Stimulated activated CD8-positive, alpha-beta memory T cell treated with anti-CD3 and anti-CD28 coated beads, Interleukin-12 subunit alpha, Interleukin-12 subunit beta, amount 100 ng/mL, for 24 hours (primary cell): ENCODE measurements at regions not wholly inside any gene's neighbourhood (a gene's known extent, or its start where the extent isn't known, plus 50 kb on each side); places are given as distances from the start of the nearest gene placed in this dataset.

Experiments
- DNase-seq: peaks from one replicate; pipeline ENCODE4 v3.0.0-alpha.2; 2020; ENCODE audit errors: extremely low read depth

DNA sequence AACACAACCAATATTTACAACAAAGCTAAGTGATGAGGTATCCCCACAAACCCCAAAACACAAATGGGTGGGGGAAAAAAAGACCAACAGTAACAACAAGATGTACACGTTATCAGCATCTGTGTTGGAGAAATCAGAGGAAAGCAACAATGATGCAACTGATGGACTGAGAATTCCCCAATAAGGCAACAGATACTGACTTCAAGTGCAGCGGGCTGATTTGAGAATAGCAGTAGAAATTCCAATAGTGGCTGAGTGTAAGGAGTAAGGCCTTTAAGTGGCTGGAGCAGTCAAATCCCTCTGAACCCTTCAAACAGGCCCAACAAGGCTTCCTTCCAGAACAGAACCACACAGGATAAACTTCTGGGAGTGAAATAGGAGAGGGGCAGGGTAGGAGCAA is 97.6 kb downstream of the TM2D1 start:
- DNase-seq = no peak

DNA sequence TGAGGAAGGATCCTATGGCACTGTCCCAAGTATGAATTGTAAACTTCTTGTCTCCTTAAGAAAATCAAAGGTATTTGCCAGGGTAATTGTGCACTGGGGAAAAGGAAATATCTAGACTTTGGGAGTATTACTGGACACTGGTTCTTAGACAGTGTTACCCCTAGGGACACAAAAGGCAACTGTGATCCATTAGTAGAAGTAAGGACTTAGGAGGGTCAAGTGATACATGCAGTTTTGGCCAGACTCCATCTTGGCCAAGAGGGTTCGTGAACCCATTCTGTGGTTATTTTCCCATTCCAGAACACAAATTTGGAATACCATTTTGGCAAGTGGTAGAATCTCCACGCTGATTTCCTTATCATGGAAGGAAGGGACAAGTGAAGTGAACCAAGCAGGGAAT is 98.1 kb downstream of the TM2D1 start:
- no peak for DNase-seq

DNA sequence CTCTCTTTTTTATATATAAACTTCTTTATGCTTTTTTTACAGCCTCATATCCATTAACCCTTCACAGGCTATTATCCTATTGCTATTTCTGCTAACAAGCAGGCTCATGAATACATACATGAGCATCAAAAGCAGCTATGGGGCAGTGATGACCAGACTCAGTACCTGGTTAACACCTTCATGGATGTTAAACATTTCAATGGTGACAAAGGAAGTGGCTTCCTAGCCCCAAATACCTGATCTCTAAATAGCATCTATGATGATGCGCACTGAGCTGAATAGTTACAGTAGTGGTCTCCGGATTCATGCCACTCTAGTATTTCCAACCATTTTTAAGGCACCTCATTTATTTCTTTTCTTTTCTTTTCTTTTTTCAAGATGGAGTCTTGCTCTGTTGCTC is 101.1 kb downstream of the TM2D1 start:
- DNase-seq = no peak

DNA sequence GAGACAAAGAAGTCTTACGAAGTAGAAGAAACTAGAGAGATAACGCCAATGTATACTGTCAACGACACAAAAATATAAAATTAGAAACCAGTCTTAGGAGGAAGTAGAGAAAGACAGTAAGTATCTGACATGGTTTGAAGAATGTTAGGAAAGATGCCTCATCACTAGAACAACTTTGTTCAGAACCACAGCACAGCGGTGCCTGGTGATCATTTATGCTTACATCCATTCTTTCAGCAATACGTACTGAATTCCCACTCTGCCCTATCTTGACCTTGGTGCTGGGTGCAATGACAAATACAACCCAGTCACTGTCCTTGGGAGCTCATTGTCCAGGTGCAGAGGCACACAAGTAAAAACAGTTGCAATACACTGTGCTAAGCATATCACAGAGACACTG is 104.4 kb downstream of the TM2D1 start:
- no peak for DNase-seq

DNA sequence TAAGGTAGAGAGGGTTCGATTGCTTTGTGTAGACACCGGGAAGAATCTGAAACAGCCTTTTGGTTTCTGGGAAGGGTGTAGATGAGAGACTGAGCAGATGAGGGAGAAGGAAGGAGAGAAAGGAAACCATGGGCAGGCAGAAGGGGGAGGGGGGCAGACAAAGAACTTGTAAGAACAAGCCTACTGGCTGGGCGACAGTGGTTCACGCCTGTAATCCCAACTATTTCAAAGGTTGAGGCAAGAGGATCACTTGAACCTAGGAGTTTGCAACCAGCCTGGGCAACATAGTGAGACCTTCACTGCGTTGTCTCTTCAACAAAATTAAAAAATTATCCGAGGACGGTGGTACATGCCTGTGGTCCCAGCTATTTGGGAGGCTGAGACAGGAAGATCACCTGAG is 106.2 kb downstream of the TM2D1 start:
- DNase-seq = no peak

DNA sequence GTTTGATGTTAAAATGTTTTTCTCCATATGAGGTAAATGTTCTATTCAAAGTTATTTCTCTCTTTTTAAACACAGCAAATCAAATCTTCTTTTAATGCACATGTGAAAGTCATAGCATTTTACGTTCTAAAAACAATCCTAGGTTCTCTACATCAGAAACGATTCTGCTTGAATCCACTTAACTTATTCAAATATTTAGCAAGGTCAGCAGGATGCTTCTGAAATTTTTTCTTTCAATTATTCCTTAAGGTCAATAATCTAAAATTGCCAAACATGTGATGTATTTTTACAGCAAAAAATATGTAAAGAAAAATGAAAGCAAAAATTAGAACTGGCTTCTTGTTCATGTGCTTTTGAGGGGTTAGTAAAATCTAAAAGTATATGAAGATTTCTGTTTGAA is 106.7 kb downstream of the TM2D1 start:
- DNase-seq = no peak

DNA sequence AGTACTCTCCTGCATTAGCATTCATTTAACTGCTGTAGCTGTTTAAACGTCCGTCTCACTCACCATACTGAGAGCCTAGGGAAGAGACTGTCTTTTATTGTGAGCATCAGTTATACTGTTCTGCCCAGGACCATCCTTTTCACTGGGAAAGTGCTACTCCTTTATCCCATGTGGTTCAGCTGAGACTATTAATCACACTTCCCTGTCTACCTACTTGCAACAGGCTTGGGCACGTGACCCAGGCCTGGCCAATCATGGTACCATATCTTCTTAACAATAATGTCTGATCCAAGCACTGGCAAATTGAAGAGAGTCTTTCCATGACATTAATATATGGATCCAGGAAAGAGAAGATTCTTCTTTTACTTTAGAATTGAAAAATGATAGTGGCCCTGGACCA is 108.1 kb downstream of the TM2D1 start:
- DNase-seq = no peak

DNA sequence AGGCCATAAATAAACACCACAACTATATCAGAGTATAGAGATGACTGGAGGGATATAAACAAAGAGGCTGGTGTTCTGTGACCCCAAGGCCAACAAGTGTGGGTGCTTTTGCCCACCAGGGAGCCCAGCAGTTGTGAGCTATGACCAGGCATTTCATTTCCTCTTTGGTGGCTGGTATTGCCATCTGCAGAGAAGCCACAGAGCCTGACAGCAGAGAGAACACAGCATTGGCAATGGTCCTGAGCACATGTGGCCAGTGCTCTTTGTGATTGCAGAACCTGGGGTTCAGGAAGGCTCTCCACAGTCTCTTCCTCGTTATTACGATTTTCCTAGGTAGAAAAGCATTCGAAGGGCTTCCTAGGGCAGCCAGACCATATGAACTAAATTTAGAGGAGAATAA is 112.3 kb downstream of the TM2D1 start:
- no peak for DNase-seq

DNA sequence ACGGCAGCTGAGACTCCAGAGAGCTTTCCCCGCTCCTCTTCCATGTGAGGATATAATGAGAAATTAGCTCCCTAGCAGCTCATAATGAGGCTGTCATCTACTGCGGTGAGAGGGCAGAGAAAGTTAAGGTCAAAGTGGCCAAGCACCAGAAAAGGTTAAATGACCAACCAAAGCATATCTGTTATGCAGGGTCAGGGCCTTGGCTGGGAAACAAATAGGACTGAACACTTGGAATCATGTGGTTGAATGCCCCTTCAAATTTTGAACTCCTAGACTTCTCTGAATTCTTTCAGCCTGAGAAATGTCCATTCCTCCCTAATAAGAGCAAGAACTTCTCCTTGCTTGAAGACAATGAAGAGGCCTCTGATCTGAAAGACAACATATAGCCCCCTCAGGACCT is 115.9 kb downstream of the TM2D1 start:
- DNase-seq = no peak

DNA sequence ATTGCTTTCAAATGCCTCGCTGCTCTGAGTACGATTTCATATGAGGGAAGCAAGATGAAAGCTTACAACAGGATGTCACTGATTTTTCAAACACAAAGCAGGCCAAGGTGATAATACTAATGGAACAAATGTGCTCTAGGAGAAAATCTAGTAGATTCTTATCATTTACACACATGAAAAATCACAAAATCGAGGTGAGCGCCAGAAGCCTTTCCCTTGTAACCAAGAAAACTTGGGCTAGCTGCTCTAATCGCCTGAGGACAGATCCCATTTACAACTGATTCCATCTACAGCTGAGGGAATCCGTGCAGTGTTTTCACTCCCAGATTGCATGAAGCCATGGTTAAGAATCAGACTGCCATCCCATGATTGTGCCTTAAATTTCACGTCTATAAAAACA is 117.5 kb downstream of the TM2D1 start:
- DNase-seq = no peak

DNA sequence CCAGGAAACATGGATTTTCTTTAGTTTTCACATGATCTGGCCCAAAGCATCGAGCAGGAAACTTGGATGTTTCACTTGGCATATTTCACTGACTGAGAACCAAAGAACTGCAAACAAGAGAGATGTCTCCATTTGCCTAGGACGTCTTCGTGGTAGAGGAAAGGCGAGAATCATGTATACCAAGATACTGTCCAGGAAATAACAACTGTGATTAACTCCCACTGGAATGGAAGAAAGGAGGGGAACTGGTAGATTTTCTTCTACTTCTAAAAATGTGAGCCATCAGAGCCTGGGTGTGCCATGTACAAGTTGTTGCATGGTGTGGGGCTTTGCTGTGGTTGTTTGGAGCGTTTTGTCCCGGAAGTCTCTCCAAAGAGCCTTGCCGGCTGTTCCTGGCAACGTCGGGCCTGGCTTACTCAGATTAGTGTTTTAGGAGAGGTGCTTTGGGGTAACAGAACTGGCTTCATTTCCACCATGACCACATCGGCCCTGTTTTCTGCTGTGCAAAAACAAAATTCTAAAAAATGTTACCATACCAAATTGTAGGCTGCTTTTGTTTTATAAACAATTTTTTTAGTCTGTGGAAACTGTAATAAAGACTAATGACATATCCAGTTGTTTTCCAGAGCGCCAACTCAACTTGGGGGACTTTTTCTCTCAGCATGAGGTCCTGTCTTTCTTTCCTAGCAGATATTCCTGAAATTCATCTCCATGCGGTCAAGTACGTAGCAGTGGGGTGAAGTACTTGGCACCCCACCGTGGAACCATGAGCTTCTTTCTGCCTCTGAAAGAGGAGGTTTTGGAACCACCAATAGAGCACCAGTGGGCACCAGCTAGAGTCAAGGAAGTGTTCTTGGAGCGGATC is 118.3 kb downstream of the TM2D1 start:
- no peak for DNase-seq

DNA sequence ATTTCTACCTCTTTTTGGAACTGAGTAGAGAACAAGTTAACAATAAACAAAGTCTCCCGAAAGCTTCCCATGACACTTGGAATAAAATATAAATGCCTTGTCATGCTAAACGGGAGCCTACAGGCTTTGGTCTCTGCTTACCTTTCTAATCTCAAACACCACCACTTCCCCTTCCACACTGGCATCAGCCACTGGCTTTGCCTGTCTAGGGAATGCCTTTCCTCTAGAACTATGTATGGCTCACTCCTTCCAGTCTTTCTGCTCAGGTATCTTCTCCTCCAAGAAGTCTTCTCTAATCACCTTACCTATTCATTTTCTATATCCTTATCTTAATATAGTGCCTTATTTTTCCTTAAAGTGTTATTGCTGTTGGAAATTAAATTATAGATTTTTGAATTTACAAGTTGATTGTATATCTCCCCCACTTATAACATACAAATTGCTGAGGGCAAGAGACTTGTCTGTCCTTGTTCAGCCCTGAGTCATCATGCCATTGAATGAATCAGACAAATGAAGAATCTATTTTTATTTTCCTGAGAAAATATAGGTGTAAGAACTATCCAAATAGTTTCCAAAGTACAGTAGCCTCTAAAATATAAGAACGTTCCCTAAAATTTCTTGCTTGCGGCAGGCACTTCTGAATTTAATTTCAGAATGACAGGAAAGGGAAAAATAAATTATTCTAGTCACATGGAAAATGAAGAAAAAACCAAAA is 119.2 kb downstream of the TM2D1 start:
- no peak for DNase-seq

DNA sequence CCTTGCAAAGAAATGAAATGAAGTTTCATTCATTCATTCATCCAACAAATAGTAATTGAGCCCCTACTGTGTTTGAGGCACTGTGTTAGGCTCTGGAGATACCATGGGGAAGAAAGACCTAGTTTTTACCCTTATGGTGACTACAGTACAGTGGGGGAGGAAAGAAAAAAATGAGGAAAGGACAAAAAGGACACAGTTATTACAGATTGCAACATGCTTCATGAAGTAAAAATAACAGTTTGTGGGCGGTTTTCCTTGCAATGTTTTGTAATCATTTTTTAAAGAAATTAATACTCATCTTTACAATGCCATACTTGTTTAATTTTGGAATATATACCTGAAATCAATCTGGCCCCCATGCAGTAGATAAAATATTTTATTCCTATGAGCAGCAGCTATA is 120.3 kb downstream of the TM2D1 start:
- no peak for DNase-seq

DNA sequence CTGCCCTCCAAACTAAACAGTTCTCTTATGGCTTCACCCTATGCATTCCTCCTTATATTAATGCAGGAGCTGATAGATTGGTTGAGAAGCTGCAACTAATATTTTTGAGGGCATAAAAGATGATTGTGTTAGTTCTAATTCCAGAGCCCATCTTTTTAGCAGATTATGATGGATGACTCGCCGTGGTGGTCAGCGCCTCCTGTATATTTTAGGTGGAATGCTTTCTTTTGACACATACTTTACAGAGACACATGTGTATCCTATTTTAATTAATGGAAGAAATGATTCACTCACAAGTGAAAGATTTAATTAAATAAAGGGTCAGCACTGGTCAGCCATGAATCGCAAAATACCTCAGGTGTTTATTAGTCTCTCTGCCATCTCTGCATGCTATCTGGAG is 120.7 kb downstream of the TM2D1 start:
- no peak for DNase-seq

DNA sequence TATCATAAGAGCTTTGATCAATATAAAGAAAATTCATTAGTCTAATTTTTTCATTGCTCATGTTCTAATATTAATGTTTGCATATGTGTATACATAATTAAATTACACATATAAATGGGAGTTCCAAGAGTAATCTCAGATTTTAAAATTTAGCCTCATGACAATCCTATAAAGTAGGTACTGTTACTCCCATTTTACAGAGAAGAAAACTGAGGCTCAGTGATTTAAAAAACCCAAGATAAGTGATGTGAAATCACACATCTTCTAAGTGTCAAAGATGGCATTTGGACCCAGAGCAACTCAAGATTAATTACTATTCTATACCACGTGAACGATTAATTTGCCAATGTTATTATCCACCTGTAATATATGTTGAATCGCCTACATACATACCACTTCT is 122.3 kb downstream of the TM2D1 start:
- DNase-seq = no peak

DNA sequence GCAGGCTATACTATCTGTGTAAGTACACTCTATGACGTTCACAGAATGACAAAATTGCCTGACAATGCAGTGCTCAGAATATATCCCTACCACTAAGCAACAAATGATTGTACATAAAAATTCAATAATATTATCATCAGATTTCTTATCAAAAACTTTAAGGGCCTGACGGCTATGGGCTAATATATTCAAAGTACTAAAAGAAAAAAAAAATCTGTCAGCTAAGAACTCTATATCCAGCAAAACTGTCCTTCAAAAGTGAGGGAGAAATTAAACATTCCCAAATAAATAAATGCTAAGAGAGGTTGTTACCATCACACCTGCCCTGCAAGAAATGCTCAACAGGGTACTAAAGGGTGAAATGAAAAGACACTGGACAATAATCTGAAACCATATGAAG is 127.3 kb downstream of the TM2D1 start:
- DNase-seq = no peak

DNA sequence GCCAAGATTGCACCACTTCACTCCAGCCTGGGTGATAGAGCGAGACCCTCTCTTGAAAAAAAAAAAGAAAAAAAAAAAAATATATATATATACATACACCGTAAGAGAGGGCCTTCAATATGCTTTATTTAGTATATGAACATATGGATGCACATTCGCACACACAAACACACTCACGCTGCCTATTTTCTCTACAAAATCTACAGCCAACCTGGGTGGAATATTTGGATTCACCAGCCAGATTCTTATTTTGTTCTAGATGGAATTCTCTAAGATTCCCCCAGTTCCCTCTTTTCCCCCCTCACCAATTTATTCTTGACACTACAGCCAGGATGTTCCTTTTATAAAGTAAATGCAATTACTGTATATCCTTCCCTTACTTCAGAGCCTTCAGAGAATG is 131.6 kb downstream of the TM2D1 start:
- no peak for DNase-seq

DNA sequence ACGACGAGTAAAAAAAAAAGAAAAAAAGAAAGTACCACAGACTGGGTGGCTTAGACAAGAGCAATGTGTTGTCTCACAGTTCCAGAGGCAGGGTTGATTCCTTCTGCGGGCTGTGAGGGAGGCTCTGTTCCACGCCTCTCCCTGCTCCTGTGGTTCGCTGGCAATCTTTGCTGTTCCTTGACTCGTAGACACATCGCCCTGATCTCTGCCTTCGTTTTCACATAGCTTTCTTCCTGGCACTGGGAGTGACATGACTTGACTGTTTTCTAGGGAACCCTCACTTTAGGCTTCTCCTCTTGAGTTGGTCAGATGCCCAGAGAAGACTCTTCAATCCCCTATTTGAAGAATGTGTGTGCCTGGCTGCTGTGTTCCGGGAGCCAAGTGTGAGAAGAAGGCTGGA is 133.6 kb downstream of the TM2D1 start:
- DNase-seq = no peak

DNA sequence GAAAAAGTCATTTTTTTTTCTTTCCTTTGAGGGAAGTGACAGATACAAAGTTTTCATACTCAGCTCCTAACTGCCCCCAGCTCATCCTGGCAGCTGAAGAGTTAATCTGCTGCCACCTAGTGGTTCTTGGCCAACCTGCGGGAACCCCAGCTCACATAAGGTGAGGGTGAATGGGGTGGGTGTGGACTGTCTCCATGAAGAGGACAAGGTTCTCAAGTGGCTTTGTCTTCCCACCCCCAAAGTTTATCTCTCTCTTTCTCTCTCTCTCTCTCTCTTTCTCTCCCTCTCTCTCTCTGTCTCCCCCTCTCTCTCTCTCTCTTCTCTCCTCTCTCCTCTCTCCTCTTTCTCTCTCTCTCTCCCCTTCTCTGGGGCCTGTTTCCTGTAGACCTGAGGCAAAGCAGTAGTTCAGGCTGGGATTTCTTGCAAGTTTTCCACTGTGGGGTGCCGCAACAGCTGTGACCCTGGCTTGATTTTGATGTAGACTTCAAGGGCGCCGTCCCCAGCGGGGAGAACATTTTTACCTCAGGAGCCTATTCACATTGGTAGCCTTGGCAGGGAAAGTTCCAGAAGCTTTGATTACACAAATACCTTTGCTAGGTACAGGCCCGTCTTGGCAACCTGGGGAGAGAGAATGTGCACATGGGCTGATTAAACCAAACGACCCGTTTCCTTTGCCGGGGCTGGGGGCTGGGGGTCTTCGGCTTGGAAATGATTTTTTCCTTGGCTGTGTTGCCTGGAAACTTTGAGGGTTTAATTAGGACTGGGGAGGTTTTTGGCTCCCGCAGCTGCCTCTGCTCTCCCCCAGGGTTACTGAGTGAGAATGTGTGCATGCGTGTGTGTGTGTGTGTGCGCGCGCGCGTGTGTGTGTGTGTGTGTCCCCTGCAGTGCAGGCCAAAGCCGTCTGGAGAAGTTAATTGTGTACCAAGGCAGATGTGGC is 135.9 kb downstream of the TM2D1 start:
- DNase-seq = peak; percentile 12

DNA sequence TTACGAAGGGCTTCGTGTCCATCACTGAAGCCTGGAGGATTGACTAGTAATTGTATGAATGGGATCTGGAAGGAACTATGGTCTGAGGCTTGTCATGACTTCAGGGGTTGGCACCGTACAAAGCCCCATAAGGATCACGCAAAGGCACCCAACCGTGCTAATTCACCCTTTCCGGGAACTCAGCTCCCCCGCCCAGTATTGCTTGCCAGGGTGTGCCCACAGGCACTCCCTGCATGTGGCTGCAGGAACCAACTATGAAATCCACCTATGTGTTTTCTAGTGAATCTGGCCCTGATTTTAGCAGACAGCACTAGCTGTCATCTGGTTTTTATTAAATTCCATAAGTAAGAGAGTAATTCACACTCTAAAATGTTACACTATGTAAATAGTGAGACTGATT is 139.2 kb downstream of the TM2D1 start:
- no peak for DNase-seq

DNA sequence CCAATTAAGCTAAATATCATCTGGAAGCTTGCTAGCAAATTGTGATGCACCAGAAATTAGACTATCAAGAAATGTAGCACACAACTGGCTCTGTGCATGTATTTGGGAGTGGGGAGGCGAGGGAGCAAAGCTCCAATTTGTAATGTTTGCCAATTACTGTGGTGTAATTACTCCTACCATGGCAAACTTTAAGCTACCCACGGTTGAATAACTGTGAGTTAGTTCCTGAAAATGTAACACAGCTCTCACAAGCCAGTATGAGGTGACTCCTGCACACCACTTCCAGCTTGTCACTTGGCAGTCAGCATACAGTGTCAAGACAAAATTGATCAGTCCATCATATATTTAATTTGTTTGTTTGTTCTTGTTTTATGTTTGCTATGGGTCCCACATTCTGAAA is 141.2 kb downstream of the TM2D1 start:
- no peak for DNase-seq

DNA sequence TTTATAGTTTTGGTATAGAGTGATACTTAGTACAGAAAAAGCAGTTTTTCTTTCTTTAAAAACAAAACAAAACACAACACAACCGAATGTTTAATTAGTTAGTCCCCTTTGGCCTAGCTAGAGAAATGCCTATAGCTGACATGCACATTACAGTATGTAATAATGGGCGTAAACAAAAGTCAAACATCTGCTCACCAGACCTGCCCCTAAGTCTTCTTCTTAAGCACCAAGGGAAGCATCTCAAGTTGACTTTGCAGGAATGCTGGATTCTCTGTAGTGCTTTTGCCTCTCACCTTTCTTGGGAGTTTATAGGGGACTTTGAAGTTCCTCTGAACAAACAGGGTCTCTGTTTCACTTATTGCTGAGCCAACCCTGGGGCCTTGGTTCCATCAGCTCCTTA is 143.7 kb downstream of the TM2D1 start:
- no peak for DNase-seq
